SK-N-SH (cell line): ENCODE measurements at regions not wholly inside any gene's neighbourhood (a gene's known extent, or its start where the extent isn't known, plus 50 kb on each side); places are given as distances from the start of the nearest gene placed in this dataset.

Experiments used
- CTCF ChIA-PET: fragments of 300-600, 350-600 bp; formaldehyde crosslinking; extraction: SDS; loops from one replicate; lab custom pipeline; 2021; lab: Yijun Ruan, JAX
- POLR2A ChIA-PET: fragments of 350-600 bp; sonication (Branson Sonifier 250); formaldehyde crosslinking; extraction: SDS; loops from one replicate; lab custom pipeline; 2020; ENCODE audit warnings: antibody characterized with exemption, inconsistent platforms; lab: Yijun Ruan, JAX
- DNase-seq: peaks from one replicate; pipeline ENCODE4 v3.0.0; 2012
- H2AFZ ChIP-seq: fragments of 200-600 bp; sonication (generic); 2 replicates; pipeline ENCODE4 v1.8.1; 2016; ENCODE audit warnings: antibody characterized with exemption, mild to moderate bottlenecking, low read depth
- H3F3A ChIP-seq: fragments of 200-600 bp; sonication (generic); replicated peaks from 2 replicates; pipeline ENCODE3; 2016; ENCODE audit warnings: antibody characterized with exemption, mild to moderate bottlenecking; ENCODE audit not compliant: insufficient read depth
- H3K27ac ChIP-seq, 2 experiments: fragments of 200-500 bp in 1 of 2; fragments of 200-600 bp in 1 of 2; sonication (Bioruptor generic) in 1 of 2; sonication (generic), shearing (Covaris generic) in 1 of 2; 2 replicates each; pipeline versions ENCODE4 v1.5.1 to v1.6.1; 2014 to 2016; ENCODE audit warnings: low read depth in 2 of 2, inconsistent platforms in 1 of 2, low read length in 1 of 2, mild to moderate bottlenecking in 1 of 2, mixed read lengths in 1 of 2
- H3K27me3 ChIP-seq: fragments of 200-600 bp; sonication (generic), shearing (Covaris generic); 2 replicates; pipeline ENCODE4 v1.6.1; 2016; ENCODE audit warnings: mixed run types; ENCODE audit not compliant: insufficient read depth
- H3K36me3 ChIP-seq, 2 experiments: fragments of 200-500 bp in 1 of 2; fragments of 200-600 bp in 1 of 2; sonication (Bioruptor generic) in 1 of 2; sonication (generic) in 1 of 2; replicated peaks in 1 of 2; 2 replicates each; pipeline versions ENCODE3 to v1.5.1; 2014 to 2016; ENCODE audit warnings: low read length in 1 of 2, mild to moderate bottlenecking in 1 of 2; ENCODE audit not compliant: insufficient read depth in 2 of 2, control insufficient read depth in 1 of 2
- H3K4me1 ChIP-seq, 2 experiments: fragments of 200-500 bp in 1 of 2; fragments of 200-600 bp in 1 of 2; sonication (Bioruptor generic) in 1 of 2; sonication (generic), shearing (Covaris generic) in 1 of 2; 2 replicates each; pipeline versions ENCODE4 v1.5.1 to v1.6.1; 2014 to 2016; ENCODE audit warnings: low read depth in 1 of 2, low read length in 1 of 2, mixed run types in 1 of 2; ENCODE audit not compliant: insufficient read depth in 2 of 2, control insufficient read depth in 1 of 2
- H3K4me2 ChIP-seq: fragments of 200-600 bp; sonication (generic), shearing (Covaris generic); 2 replicates; pipeline ENCODE4 v1.6.1; 2017; ENCODE audit warnings: mixed run types
- H3K4me3 ChIP-seq, 2 experiments: fragments of 200-500 bp in 1 of 2; fragments of 200-600 bp in 1 of 2; sonication (Bioruptor generic) in 1 of 2; sonication (generic), shearing (Covaris generic) in 1 of 2; 2 replicates each; pipeline versions ENCODE4 v1.5.1 to v1.8.1; 2014 to 2016; ENCODE audit warnings: low read depth in 2 of 2, inconsistent platforms in 1 of 2, low read length in 1 of 2, mild to moderate bottlenecking in 1 of 2, mixed read lengths in 1 of 2, moderate library complexity in 1 of 2
- H3K79me2 ChIP-seq: fragments of 200-600 bp; sonication (generic); 2 replicates; pipeline ENCODE4 v1.8.1; 2017; ENCODE audit warnings: mild to moderate bottlenecking; ENCODE audit not compliant: insufficient read depth
- H3K9ac ChIP-seq: fragments of 200-600 bp; sonication (generic); 2 replicates; pipeline ENCODE4 v1.6.1; 2017; ENCODE audit warnings: mixed run types
- H3K9me2 ChIP-seq: fragments of 200-600 bp; sonication (generic); 2 replicates; pipeline ENCODE4 v1.6.1; 2017; ENCODE audit warnings: mixed run types
- H3K9me3 ChIP-seq: fragments of 200-600 bp; sonication (generic); 2 replicates; pipeline ENCODE4 v1.6.1; 2017; ENCODE audit warnings: mixed run types, mild to moderate bottlenecking, moderate library complexity
- H4K20me1 ChIP-seq: fragments of 200-600 bp; sonication (generic); 2 replicates; pipeline ENCODE4 v1.6.1; 2017; ENCODE audit warnings: mild to moderate bottlenecking, mixed run types; ENCODE audit not compliant: insufficient read depth
- ELF1 ChIP-seq: IDR thresholded peaks from 2 replicates; pipeline ENCODE4 v1.4.0; 2012
- EP300 ChIP-seq, 2 experiments: IDR thresholded peaks; 2 replicates each; pipeline versions ENCODE4 v1.4.0 to v1.6.1; 2012; ENCODE audit warnings: borderline replicate concordance in 1 of 2, low read depth in 1 of 2, low read length in 1 of 2
- EZH2phosphoT487 ChIP-seq: fragments of 200-600 bp; sonication (generic); IDR thresholded peaks from 2 replicates; pipeline ENCODE4 v1.6.1; 2017; ENCODE audit warnings: low read depth, mixed run types, mild to moderate bottlenecking, antibody characterized with exemption, moderate library complexity, borderline replicate concordance
- GABPA ChIP-seq: IDR thresholded peaks from 2 replicates; pipeline ENCODE4 v1.4.0; 2012; ENCODE audit warnings: low read depth, mild to moderate bottlenecking
- JUND ChIP-seq: IDR thresholded peaks from 2 replicates; pipeline ENCODE4 v1.4.0; 2012
- MEF2A ChIP-seq: IDR thresholded peaks from 2 replicates; pipeline ENCODE4 v1.4.0; 2012; ENCODE audit warnings: low read depth, borderline replicate concordance
- MXI1 ChIP-seq: IDR thresholded peaks from 2 replicates; pipeline ENCODE4 v1.6.1; 2012; ENCODE audit warnings: mild to moderate bottlenecking, low read depth, low read length, improper control_type of control experiment
- NFIC ChIP-seq: IDR thresholded peaks from 2 replicates; pipeline ENCODE4 v1.4.0; 2012; ENCODE audit warnings: borderline replicate concordance
- NRF1 ChIP-seq: IDR thresholded peaks from 2 replicates; pipeline ENCODE4 v1.6.1; 2012; ENCODE audit warnings: low read depth, mild to moderate bottlenecking, low read length
- RAD21 ChIP-seq: IDR thresholded peaks from 2 replicates; pipeline ENCODE4 v1.6.1; 2012; ENCODE audit warnings: mild to moderate bottlenecking, low read length
- REST ChIP-seq: IDR thresholded peaks from 2 replicates; pipeline ENCODE4 v1.6.1; 2012; ENCODE audit warnings: mild to moderate bottlenecking, low read depth, low read length, moderate library complexity
- SIN3A ChIP-seq: IDR thresholded peaks from 2 replicates; pipeline ENCODE4 v1.6.1; 2012; ENCODE audit warnings: low read depth, mild to moderate bottlenecking, low read length, moderate library complexity, borderline replicate concordance
- TAF1 ChIP-seq: IDR thresholded peaks from 2 replicates; pipeline ENCODE4 v1.6.1; 2012; ENCODE audit warnings: low read depth, mild to moderate bottlenecking, low read length, moderate library complexity, borderline replicate concordance
- TCF12 ChIP-seq: IDR thresholded peaks from 2 replicates; pipeline ENCODE4 v1.4.0; 2012
- TEAD4 ChIP-seq: IDR thresholded peaks from 2 replicates; pipeline ENCODE4 v1.4.0; 2012; ENCODE audit warnings: mild to moderate bottlenecking, borderline replicate concordance; ENCODE audit not compliant: insufficient read depth
- WGBS: methylation state at CpG from one replicate; pipeline ENCODE4 v1.1.6; 2017; ENCODE audit warnings: low lambda C conversion rate; 5-methylcytosine and 5-hydroxymethylcytosine counted together
- TF ChIP-seq, protein P1 (sequence below): IDR thresholded peaks from 2 replicates; pipeline ENCODE4 v1.4.0; 2012; ENCODE audit warnings: low read depth, borderline replicate concordance
- TF ChIP-seq, protein P2 (sequence below): IDR thresholded peaks from 2 replicates; pipeline ENCODE4; 2012
- TF ChIP-seq, protein P3 (sequence below): IDR thresholded peaks from 2 replicates; pipeline ENCODE4 v1.4.0; 2012; ENCODE audit warnings: low read depth
- TF ChIP-seq, protein P4 (sequence below): fragments of 200-600 bp; sonication (generic); IDR thresholded peaks from 2 replicates; pipeline ENCODE4 v1.6.1; 2017; ENCODE audit warnings: antibody characterized with exemption, mild to moderate bottlenecking, moderate library complexity

- no peaks in the 10 kb centered on the region for H3K79me2 ChIP-seq
- no peak overlapping the region for H3K27ac ChIP-seq
- H3K36me3 ChIP-seq: no peaks in the 10 kb centered on the region
- H4K20me1 ChIP-seq: no peaks in the 10 kb centered on the region
- DNase-seq: no peak
- H2AFZ ChIP-seq: no peak overlapping the region
- H3K9me2 ChIP-seq: no peaks in the 10 kb centered on the region
- H3K27me3 ChIP-seq: no peaks in the 10 kb centered on the region
- TF ChIP-seq NFIC: no peak
- no peak for TF ChIP-seq EP300 (IDR thresholded peaks at IDR 0.05; ENCODE audit: borderline replicate concordance in 1 of 2, low read depth in 1 of 2, low read length in 1 of 2)
- no peak for TF ChIP-seq GABPA
- H3K4me1 ChIP-seq: no peaks in the 10 kb centered on the region
- ChIA-PET CTCF (no interaction called here), POLR2A (no interaction called here)
- H3K9me3 ChIP-seq: no peaks in the 10 kb centered on the region
- H3K4me2 ChIP-seq: no peak overlapping the region
- H3K9ac ChIP-seq: no peak overlapping the region
- H3K4me3 ChIP-seq: no peak overlapping the region
- H3F3A ChIP-seq: no peaks in the 10 kb centered on the region
Observed at GRCh38 chr5:23448627-23449026, 58.8 kb upstream of the PRDM9 start.

DNA sequence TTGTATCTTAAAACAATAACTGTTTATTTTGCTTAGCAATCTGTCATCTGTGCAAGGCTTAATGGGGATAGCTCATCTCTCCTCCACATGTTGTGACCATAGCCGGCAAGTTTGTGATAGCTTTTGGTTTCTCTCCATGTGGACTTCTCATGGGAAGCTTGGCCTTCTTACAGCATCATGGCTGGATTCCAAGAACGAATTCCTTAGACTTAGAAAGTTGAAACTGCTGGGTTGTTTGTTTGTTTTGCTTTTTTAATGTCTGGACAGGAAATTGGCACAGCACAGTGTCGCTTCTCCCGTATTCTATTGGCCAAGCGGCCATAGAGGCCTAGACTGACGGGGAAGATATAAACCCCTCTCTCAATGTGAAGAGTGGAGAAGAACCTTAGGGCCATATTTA, 61.0 kb upstream of the PRDM9 start:
- Histone ChIP-seq H3K9me3 (no peaks in the 10 kb centered on the region), H3F3A (no peaks in the 10 kb centered on the region), H2AFZ (no peak overlapping the region), H3K27me3 (no peaks in the 10 kb centered on the region), H4K20me1 (no peaks in the 10 kb centered on the region), H3K9ac (no peak overlapping the region), H3K27ac (no peak overlapping the region), H3K4me3 (no peak overlapping the region), H3K4me1 (no peaks in the 10 kb centered on the region), H3K36me3 (no peaks in the 10 kb centered on the region), H3K79me2 (no peaks in the 10 kb centered on the region), H3K9me2 (no peaks in the 10 kb centered on the region), H3K4me2 (no peak overlapping the region)
- no peak for TF ChIP-seq GABPA
- no peak for TF ChIP-seq MXI1
- TF ChIP-seq TEAD4: no peak
- TF ChIP-seq MEF2A: no peak
- TF ChIP-seq RAD21: no peak
- TF ChIP-seq NFIC: no peak
- TF ChIP-seq NRF1: no peak
- no peak for TF ChIP-seq REST
- TF ChIP-seq TCF12: no peak
- TF ChIP-seq, protein P1, sequence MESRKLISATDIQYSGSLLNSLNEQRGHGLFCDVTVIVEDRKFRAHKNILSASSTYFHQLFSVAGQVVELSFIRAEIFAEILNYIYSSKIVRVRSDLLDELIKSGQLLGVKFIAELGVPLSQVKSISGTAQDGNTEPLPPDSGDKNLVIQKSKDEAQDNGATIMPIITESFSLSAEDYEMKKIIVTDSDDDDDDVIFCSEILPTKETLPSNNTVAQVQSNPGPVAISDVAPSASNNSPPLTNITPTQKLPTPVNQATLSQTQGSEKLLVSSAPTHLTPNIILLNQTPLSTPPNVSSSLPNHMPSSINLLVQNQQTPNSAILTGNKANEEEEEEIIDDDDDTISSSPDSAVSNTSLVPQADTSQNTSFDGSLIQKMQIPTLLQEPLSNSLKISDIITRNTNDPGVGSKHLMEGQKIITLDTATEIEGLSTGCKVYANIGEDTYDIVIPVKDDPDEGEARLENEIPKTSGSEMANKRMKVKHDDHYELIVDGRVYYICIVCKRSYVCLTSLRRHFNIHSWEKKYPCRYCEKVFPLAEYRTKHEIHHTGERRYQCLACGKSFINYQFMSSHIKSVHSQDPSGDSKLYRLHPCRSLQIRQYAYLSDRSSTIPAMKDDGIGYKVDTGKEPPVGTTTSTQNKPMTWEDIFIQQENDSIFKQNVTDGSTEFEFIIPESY: no peak
- TF ChIP-seq, protein P2, sequence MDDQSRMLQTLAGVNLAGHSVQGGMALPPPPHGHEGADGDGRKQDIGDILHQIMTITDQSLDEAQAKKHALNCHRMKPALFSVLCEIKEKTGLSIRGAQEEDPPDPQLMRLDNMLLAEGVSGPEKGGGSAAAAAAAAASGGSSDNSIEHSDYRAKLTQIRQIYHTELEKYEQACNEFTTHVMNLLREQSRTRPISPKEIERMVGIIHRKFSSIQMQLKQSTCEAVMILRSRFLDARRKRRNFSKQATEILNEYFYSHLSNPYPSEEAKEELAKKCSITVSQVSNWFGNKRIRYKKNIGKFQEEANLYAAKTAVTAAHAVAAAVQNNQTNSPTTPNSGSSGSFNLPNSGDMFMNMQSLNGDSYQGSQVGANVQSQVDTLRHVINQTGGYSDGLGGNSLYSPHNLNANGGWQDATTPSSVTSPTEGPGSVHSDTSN: no peak
- no peak for TF ChIP-seq JUND
- no peak for TF ChIP-seq TAF1
- TF ChIP-seq, protein P3, sequence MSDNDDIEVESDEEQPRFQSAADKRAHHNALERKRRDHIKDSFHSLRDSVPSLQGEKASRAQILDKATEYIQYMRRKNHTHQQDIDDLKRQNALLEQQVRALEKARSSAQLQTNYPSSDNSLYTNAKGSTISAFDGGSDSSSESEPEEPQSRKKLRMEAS: no peak
- no peak for TF ChIP-seq ELF1
- TF ChIP-seq EZH2phosphoT487: no peak
- TF ChIP-seq, protein P4, sequence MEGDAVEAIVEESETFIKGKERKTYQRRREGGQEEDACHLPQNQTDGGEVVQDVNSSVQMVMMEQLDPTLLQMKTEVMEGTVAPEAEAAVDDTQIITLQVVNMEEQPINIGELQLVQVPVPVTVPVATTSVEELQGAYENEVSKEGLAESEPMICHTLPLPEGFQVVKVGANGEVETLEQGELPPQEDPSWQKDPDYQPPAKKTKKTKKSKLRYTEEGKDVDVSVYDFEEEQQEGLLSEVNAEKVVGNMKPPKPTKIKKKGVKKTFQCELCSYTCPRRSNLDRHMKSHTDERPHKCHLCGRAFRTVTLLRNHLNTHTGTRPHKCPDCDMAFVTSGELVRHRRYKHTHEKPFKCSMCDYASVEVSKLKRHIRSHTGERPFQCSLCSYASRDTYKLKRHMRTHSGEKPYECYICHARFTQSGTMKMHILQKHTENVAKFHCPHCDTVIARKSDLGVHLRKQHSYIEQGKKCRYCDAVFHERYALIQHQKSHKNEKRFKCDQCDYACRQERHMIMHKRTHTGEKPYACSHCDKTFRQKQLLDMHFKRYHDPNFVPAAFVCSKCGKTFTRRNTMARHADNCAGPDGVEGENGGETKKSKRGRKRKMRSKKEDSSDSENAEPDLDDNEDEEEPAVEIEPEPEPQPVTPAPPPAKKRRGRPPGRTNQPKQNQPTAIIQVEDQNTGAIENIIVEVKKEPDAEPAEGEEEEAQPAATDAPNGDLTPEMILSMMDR: no peak
- no peak for TF ChIP-seq SIN3A
- DNase-seq: no peak
- ChIA-PET POLR2A (no interaction called here), CTCF (interaction anchor here (0.9 kb wide), 1 partner anchor 238 kb away, joined by 3 read pairs; no protein-coding TSS in a partner anchor)
- 14% methylated on average over 6 of the region's 6 CpGs for WGBS
